Upper lobe of left lung (tissue), 4 donors: ENCODE measurements at regions not wholly inside any gene's neighbourhood (a gene's known extent, or its start where the extent isn't known, plus 50 kb on each side); places are given as distances from the start of the nearest gene placed in this dataset.

Experiments
- CTCF ChIP-seq, 6 experiments: fragments of 450-650 bp in 4 of 6; fragments of 200-600 bp in 2 of 6; sonication (generic) in 2 of 6; IDR thresholded peaks; one replicate each; pipeline ENCODE4 v1.5.1; 2016 to 2019; ENCODE audit warnings: antibody characterized with exemption in 6 of 6
- EP300 ChIP-seq, 4 donors: sonication (generic); formaldehyde crosslinking; IDR thresholded peaks; one replicate each; pipeline ENCODE4 v1.5.1; 2017; ENCODE audit warnings: antibody characterized with exemption in 4 of 4, control low read depth in 2 of 4
- POLR2AphosphoS5 ChIP-seq, 2 donors: sonication (generic); formaldehyde crosslinking; IDR thresholded peaks; one replicate each; pipeline ENCODE4 v1.5.1; 2017; ENCODE audit warnings: antibody characterized with exemption in 2 of 2

- TF ChIP-seq CTCF (IDR thresholded peaks at IDR 0.05) = no peak
- TF ChIP-seq POLR2AphosphoS5 (IDR thresholded peaks at IDR 0.05) = no peak
- no peak for TF ChIP-seq EP300 (IDR thresholded peaks at IDR 0.05)
These were observed 216.0 kb downstream of the HAPSTR1 start for GRCh38 chr16:9307446-9307845.
